ENCODE measurements at regions not wholly inside any gene's neighbourhood (a gene's known extent, or its start where the extent isn't known, plus 50 kb on each side); places are given as distances from the start of the nearest gene placed in this dataset.

GRCh38 chr4:171521726-171522125, 291.5 kb upstream of the GALNTL6 start (continued):
- no peak for TF ChIP-seq MYBL2 (CRISPR knock-in tag; IDR thresholded peaks at IDR 0.05)
- TF ChIP-seq JUN (CRISPR knock-in tag; IDR thresholded peaks at IDR 0.05), result no peak

- CTCF ChIA-PET, result no interaction called here
- POLR2A ChIA-PET, result no interaction called here
- no peak for TF ChIP-seq USF1 (CRISPR knock-in tag; IDR thresholded peaks at IDR 0.05)
- TF ChIP-seq NR1H2 (CRISPR knock-in tag; IDR thresholded peaks at IDR 0.05), result no peak
- TF ChIP-seq ATF1 (CRISPR knock-in tag; IDR thresholded peaks at IDR 0.05), result no peak
- H3K27ac Mint-ChIP-seq, result no peak overlapping the region
- no peaks in the 10 kb centered on the region for H3K36me3 Mint-ChIP-seq
- no peak overlapping the region for H3K4me3 Mint-ChIP-seq
- no peak for ATAC-seq
- DNase-seq (ENCODE audit: low spot score), result no peak
- H3K27me3 Mint-ChIP-seq (ENCODE audit: low read depth), result no peaks in the 10 kb centered on the region
- H3K9me3 Mint-ChIP-seq, result no peaks in the 10 kb centered on the region
- H3K4me1 Mint-ChIP-seq, result no peaks in the 10 kb centered on the region
Observed at GRCh38 chr4:171519457-171519856, 293.7 kb upstream of the GALNTL6 start.

- Mint-ChIP-seq H3K27me3 (ENCODE audit: low read depth) (no peaks in the 10 kb centered on the region), H3K9me3 (no peaks in the 10 kb centered on the region), H3K27ac (no peak overlapping the region), H3K4me1 (no peaks in the 10 kb centered on the region), H3K36me3 (no peaks in the 10 kb centered on the region), H3K4me3 (no peak overlapping the region)
- TF ChIP-seq ZNF396 (CRISPR knock-in tag; IDR thresholded peaks at IDR 0.05; ENCODE audit: borderline replicate concordance), result no peak
- no peak for TF ChIP-seq ATF6 (CRISPR knock-in tag; IDR thresholded peaks at IDR 0.05)
- no peak for TF ChIP-seq MXD4 (CRISPR knock-in tag; IDR thresholded peaks at IDR 0.05; ENCODE audit: borderline replicate concordance)
- no peak for TF ChIP-seq NR2C2 (CRISPR knock-in tag; IDR thresholded peaks at IDR 0.05)
- TF ChIP-seq RORB (CRISPR knock-in tag; IDR thresholded peaks at IDR 0.05), result no peak
- no peak for TF ChIP-seq SMAD3 (CRISPR knock-in tag; IDR thresholded peaks at IDR 0.05; ENCODE audit: borderline replicate concordance)
- TF ChIP-seq TEAD1 (CRISPR knock-in tag; IDR thresholded peaks at IDR 0.05), result no peak
- TF ChIP-seq MYBL2 (CRISPR knock-in tag; IDR thresholded peaks at IDR 0.05), result no peak
- TF ChIP-seq TP53 (CRISPR knock-in tag; IDR thresholded peaks at IDR 0.05), result no peak
- no peak for TF ChIP-seq CDX4 (CRISPR knock-in tag; IDR thresholded peaks at IDR 0.05; ENCODE audit: borderline replicate concordance)
- TF ChIP-seq FOXP1 (CRISPR knock-in tag; IDR thresholded peaks at IDR 0.05; ENCODE audit: borderline replicate concordance), result no peak
- no peak for TF ChIP-seq ZBTB21 (CRISPR knock-in tag; IDR thresholded peaks at IDR 0.05; ENCODE audit: borderline replicate concordance)
- ATAC-seq (no peak), DNase-seq (ENCODE audit: low spot score) (no peak)
- ChIA-PET POLR2A (no interaction called here), CTCF (no interaction called here)
Observed at GRCh38 chr4:171517883-171518282, 295.3 kb upstream of the GALNTL6 start.

GRCh38 chr4:171516694-171517093, 296.5 kb upstream of the GALNTL6 start:
- POLR2A ChIA-PET, result no interaction called here
- TF ChIP-seq ZMAT4 (CRISPR knock-in tag; IDR thresholded peaks at IDR 0.05) (no peak), ATF1 (CRISPR knock-in tag; IDR thresholded peaks at IDR 0.05) (no peak), MXD4 (CRISPR knock-in tag; IDR thresholded peaks at IDR 0.05; ENCODE audit: borderline replicate concordance) (no peak), GRHL2 (CRISPR knock-in tag; IDR thresholded peaks at IDR 0.05; ENCODE audit: insufficient replicate concordance, severe bottlenecking) (no peak), ZSCAN18 (CRISPR knock-in tag; IDR thresholded peaks at IDR 0.05) (no peak), ZNF416 (CRISPR knock-in tag; IDR thresholded peaks at IDR 0.05) (no peak), RORB (CRISPR knock-in tag; IDR thresholded peaks at IDR 0.05) (no peak), SMAD4 (CRISPR knock-in tag; IDR thresholded peaks at IDR 0.05) (no peak), ZBTB43 (CRISPR knock-in tag; IDR thresholded peaks at IDR 0.05) (no peak), TCF7 (CRISPR knock-in tag; IDR thresholded peaks at IDR 0.05; ENCODE audit: low read depth) (no peak), E2F4 (CRISPR knock-in tag; IDR thresholded peaks at IDR 0.05; ENCODE audit: borderline replicate concordance, low read depth) (no peak)
- ATAC-seq, result no peak
- no peak for DNase-seq (ENCODE audit: low spot score)
- no peaks in the 10 kb centered on the region for H3K4me1 Mint-ChIP-seq
- peaks cover 9% of the 10 kb centered on the region for H3K9me3 Mint-ChIP-seq
- no peaks in the 10 kb centered on the region for H3K27me3 Mint-ChIP-seq (ENCODE audit: low read depth)
- no peak overlapping the region for H3K4me3 Mint-ChIP-seq
- H3K27ac Mint-ChIP-seq, result no peak overlapping the region
- peaks cover 8% of the 10 kb centered on the region for H3K36me3 Mint-ChIP-seq
- CTCF ChIA-PET, result no interaction called here
